GM18870 (cell line): ENCODE measurements at regions not wholly inside any gene's neighbourhood (a gene's known extent, or its start where the extent isn't known, plus 50 kb on each side); places are given as distances from the start of the nearest gene placed in this dataset.
A peak's percentile ranks its signal among the peaks of the same experiment; 100 is the strongest.
"Not testable (repeated sequence)": the region's sequence is repeated elsewhere in the genome, so short reads cannot be mapped to it uniquely, and the experiment has no call there.

Source experiments
- ATAC-seq: cut with Tn5 transposase; IDR thresholded peaks from one replicate; pipeline ENCODE4 v1.9.1; 2021; ENCODE audit warnings: moderate library complexity; ENCODE audit not compliant: unreplicated experiment

DNA sequence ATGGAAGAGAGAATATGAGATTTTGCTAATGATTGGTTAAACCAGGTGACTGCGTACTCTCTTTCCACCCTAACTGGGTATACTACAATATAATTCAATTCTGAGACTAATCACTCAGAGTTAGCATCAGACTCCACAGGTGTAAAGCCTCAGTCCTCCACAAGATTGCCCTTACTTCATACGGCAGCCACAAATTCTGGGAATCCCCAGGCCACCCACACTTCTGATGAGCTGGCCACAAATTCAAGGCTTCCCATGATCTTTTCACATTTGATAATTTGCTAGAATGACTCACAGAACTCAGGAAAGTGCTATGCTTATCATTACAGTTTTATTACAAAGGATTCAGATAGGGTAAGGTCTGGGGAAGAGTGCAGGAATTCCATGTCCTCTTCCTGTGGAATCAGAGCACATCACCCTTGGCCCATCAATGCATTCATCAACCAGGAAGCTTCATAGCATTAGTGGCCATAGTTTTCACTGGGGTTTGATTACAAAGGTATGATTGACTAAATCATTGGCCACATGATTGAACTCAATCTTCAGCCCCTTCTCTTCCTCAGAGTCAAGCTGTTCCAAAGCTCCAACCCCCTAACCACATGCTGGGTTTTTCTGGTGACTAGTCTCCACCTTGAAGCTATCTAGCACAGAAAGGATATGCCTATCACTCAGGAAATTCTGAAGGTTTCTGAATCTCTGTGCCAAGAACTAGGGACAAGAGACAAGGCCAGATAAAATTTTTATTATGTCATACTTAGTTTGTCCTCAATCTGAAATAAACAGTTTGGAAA is 131.7 kb downstream of the HHIPL2 start:
- no peak for ATAC-seq

DNA sequence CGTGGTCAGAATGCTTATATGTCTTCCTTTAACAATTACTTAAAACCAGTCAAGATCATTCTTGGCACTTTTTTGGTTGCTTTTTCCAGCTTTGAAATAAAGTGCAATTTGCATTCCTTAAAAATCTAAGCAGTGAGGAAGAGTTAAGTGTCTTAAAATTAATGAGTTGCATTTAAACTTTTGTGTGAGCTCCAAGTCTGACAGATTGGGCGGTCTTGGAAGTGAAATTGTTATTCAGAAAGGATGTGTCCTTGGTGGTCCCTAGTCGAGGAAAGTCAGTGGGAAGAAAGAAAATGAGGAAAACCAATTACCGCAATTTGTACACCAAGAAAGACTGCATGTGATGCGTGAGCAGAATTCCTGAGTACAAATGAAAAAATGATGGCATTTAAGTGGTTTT is 132.5 kb downstream of the HHIPL2 start:
- no peak for ATAC-seq

DNA sequence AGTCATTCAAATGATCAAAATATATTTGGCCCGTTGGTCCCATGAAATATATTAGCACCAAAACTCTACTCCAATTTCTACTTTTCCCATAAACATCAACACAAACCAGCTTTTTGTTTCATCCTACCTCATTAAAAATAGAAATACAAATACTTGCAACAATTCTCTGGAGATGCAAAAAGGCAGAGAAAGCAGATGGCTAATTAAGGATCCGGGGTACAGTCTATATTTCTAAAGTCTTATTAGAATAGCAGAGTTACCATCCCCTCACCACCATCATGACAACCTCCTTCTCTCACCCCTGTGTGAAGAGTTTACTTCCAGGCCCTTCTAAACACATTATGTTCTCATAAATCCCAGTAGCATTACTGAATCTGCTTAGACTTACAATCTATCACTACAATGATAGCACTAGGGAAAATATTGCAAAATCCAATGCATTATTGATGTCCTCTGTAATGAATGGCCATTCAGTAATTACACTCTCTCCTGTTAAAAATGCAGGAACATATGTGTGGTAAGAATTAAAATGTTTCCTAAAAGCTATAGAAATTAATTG is 133.8 kb downstream of the HHIPL2 start:
- ATAC-seq, result no peak

DNA sequence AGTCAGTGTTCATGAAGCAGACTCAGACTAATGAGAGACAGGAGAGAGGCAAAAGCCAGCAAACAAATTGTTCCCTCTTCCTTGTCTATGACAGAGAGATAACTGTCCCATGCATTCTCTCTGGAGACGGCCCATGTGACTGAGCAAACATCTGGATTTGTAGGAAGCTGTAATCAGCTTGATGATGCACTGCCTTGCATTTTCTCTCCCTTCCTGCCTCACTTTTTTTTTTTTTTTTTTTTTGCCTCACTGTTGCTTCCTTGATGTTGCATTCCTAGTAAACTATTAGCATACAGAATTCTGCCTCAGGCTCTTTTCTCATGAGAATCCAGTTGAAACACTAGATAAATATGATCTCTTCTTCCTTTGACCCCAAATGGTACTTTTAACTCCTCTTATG is 134.5 kb downstream of the HHIPL2 start:
- ATAC-seq, result no peak

DNA sequence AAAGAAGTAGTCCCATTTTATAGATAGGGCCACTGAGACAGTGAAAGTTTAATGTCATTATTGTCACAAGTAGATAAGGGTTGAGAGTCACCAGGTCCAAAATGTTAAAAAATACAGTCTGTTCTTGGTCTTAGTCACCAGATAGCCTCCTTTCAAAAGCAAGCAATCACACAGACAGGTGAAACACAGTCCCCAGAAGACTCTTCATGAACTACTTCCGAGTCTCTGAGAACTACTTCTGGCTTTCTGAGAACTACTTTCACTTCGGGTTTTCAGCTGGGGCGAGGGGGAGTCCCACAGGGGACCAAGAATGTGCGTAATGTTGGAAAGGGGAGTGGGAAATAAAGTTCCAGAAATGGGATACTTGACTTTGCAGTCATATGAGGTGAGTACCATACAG is 143.2 kb downstream of the HHIPL2 start:
- peak; percentile 50 for ATAC-seq

DNA sequence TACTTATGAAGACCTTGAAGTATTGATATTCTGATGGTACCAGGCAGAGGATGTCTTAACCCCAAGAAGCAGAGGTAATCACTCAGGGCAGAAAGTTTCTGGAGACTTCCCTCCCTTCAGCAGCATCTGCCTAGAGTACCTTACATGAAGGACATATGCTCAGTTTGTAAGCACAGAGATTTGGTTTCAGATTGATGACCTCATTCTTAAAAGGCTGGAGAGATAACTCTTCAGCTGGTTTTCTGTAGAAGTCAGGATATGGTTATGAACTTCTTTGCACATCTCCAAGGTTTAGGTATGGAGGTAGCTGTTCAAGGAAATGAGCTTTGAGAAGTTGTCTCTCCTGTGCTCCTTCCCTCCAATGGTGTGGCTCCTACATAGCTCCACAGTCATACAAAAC is 148.7 kb downstream of the HHIPL2 start:
- no peak for ATAC-seq

DNA sequence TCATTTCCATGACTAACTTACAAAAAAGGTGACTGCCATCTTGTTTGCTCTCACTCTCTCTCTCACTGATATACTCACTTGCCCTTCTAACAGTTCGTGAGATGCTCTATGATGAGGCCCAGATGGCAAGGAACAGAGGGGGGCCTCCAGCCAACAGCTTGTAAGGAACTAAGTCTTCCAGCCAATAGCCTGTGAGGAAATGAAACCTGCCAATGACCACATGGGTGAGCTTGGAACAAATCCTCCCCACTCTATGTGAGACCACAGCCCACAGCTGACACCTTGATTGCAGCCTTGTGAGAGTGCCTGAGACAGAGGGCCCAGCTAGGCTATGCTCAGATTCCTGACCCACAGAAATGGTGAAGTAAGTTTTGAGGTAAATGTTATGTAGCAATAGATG is 153.7 kb downstream of the HHIPL2 start:
- no peak for ATAC-seq

DNA sequence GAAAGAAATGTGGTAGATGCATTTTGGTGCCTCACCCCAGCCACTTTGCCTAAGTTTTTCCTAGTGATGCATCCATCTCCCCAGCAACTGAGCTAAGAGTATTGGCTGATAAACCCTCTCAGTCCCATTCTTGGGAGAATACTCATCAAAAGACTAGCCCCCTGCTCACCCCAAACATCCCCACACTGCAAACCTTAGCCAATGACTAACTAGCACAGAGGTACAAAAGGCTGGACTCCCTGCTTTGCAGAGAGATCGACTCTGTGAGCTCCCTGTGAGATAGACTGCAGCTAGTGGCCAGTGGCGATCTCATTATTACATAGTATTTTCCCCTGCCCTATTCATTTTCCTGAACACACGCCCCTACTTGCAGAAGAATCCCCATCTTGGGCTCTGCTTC is 155.3 kb downstream of the HHIPL2 start:
- ATAC-seq, result no peak

DNA sequence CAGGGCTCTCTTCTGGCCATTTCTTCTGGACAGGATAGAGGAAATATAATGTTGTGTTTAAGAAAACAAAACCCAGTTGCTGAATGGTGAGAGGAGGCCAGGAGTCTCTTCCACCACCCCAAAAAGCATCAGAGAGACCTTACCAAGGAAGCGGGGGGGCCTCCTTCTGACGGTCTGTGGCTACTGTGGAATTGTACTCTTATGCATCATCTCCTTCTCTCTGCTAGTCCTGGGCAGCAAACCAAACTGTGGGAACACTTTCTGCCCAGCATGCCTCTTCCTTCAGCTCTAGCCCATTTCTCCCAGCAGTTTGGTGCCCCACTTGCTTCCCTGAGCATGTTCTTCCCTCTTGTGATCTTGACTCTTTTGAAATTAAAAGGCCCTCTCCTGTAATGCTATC is 157.7 kb downstream of the HHIPL2 start:
- ATAC-seq, result no peak

DNA sequence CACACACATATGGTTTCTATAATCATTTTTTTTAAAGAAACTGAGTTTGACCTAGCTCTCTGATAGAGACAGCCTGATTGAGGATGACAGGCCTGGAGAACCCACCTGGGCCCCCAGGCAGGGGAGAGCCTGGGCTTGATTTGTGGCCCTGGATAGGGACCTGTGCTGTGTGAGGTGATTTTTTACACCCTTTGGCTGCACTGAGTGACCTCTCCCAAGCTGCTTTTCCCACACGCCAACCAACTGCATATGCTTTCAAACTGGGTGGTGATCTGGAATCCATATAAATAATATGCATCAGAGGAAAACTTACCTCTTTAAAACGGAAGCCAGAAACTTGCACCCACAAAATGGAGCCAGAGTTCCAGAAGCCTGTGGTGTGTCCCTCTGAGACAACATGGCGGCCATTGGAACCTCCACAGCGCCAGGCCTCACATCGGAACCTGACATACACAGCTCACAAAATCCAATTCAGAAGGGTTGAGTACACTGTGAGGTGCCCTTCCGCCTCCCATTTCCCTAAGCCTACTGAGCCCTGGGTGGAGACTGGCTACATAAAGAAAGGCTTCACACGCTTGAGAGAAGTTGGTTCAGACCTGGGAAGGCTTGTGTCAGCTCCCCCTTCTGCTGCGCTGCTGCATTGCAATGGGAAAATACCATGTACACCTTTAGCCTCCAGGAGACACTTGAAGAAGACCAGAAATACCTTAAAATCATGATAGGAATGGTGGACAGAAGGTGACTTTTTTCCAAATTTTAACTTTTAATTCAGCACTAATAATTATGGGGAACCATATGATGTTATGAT is 160.7 kb downstream of the HHIPL2 start:
- ATAC-seq, result no peak

DNA sequence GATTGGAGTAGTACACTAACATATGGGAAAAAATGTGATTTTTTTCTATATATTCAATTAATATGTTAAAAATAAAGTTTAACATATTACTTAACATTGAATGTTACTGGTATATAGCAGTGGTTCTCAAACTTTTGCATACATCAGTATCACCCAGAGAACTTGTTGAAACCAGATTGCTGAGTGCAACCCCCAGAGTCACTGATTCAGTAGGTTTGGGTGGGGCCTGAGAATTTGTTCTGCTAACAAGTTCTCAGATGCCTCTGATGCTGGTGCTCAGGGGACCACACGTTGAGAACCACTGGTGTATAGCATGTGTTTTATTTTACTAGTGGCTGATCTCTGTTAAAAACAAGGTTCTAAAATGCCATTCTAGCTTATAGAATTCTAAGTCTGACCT is 161.9 kb downstream of the HHIPL2 start:
- ATAC-seq, result no peak

DNA sequence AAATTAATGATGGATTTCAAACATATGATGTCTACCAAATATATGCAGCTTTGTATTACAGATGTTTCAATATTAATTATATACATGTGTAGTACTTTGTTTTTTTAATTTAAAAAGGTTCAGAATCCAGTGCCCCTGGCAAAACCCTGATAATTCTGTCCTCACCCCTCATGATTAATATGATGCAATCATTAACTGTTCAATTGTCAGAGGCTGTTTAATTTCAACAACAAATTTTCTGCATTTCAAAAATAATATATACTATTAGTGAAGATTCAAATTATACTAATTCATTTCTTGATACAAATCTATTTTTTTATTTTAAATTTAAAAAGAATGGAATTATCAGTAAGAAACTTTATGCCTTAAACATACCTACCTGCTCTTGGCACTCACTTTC is 162.6 kb downstream of the HHIPL2 start:
- ATAC-seq, result no peak

DNA sequence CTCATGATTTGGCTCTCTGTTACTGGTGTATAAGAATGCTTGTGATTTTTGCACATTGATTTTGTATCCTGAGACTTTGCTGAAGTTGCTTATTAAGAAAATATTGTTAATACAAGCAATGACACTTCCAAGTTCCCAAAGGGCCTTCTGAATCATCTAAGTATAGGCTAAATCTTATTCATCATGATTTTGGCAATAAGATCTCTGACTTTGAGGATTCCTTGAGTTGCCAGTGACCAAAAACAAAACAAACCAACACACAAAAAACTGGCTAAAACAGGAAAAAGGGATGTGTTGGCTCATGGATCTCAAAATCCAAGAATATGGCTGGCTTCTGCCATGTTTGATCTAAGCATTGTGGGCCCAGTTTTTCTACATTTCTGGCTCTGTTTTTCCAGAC is 163.4 kb downstream of the HHIPL2 start:
- ATAC-seq, result no peak

DNA sequence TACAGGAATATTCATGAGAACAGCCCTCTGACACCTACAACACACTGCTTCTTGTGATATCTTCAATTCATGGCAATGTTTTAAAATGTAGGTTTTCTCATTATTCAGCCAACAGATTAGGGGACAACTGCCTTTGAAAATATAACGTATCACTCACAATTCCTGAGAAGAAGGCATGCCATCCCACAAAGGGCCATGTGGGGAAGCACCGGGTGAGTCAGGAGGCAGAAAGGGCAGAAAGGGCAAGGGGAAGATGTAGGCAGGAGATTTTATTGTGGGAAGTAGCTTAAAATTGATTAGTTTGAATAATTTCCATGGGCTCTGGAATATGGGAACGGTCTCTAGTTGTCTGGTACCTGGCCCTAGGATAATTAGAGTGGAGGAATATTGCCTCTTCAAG is 165.7 kb downstream of the HHIPL2 start:
- ATAC-seq, result no peak

DNA sequence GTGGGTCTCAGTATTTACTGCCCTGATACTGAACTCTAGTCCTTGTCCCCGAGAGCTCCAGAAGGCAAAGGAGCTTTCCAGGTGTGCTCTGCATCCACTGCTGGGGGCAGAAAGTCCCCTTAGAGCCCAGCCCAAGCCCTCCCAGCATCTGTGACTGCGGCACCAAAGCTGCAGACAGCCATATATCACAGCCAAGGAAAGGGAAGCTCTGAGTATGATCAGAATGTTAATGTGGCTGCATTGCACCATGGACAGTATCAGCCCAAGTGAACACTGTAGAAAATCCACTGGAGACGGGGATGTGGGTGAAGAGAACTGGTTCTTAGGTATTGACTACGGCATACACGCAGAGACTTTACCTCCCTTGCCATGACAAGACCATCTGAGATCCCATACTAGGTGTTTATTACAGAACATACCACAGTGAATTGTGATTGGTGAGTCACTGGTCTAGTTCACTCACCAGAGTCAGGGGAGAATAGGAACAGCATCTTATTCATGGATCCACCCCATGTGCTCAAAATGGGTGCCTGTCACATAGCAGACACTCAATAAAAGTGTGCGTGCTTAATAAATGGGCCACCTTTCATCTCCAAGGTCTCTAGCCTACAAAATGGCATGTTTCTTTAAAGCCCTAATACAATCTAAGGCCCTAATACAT is 170.3 kb downstream of the HHIPL2 start:
- ATAC-seq, result no peak

DNA sequence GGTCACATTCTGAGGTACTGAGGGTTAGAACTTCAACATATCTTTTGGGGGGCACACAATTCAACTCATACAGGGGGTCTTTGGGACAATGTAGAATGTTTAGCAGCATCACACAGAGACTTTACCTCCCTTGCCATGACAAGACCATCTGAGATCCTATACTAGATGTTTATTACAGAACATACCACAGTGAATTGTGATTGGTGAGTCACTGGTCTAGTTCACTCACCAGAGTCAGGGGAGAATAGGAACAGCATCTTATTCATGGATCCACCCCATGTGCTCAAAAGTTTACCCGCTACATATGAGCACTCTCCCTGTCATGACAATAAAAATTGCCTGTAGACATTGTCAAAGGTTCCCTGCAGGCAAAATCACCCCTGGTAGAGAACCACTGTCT is 171.1 kb downstream of the HHIPL2 start:
- ATAC-seq, result not testable (repeated sequence)

DNA sequence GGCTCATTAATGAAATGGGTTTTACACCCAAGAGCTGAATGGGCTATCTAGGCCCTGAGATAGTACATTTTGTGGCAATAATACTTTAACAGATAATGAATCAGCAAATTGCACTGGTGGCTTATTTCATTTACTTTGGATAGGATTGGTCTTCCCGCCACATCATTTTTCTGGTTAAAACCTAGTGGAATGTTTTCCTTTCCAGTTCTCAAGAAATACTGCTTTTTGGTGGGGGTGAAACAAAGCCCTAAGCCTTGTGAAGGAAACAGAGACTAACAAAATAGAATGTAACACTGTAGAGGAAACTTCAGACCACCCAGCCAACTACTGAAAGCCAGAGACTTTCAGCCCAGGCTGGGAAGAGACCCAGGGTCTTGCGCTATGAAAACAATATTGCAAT is 172.2 kb downstream of the HHIPL2 start:
- ATAC-seq, result no peak

DNA sequence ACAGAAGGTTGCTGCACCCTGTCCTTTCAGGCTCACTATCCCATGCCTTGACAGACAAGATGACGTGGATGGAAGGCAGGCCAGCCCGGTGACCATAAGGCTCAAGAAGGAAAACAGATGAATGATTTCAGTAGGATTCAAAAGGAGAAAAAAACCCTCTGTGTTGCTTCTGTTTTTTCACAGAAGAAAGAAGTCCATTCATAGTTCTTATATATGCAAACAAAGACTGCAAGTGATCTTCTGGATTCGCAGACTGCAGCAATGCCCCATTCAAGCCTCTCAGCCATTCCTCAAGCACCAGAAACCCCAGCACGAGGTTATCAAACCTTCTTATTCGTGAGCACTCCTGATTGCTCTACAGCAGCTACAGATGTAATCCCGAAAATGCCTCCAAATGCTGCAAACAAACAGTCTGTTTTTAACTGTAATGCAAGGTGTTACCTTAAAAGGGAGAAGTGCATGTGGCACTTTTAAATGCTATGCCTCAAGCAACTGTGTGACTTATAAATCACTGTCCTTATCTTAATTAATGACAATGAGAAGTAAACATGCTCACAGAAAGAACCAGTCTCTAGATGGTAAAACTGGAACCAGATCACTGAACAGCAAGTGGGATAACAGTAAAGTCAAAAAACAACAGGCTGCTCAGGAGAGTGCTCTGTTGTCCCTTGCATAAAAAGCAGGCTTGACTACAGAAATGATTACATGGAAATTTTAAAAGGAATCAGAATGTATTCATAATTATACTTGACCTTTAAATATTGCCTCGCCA is 173.9 kb downstream of the HHIPL2 start:
- ATAC-seq, result no peak

DNA sequence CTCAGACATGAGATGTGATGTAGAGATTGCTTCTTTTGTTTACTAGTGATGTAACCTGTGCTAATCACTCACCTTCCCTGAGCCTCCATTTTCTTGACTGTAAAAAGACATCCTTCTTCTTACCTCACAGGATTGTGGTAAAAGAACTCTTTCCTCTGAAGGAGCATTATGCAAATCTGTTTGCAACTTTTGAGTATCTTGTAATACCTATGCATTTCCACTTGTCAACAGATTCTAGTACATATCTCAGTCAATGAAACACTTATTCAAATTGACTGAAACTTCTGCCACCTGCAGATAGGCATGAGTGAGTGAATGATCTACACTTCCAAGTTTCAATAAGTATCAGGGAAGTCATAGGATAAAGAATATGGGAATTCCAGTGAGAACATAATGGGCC is 174.7 kb downstream of the HHIPL2 start:
- peak; percentile 91 for ATAC-seq

DNA sequence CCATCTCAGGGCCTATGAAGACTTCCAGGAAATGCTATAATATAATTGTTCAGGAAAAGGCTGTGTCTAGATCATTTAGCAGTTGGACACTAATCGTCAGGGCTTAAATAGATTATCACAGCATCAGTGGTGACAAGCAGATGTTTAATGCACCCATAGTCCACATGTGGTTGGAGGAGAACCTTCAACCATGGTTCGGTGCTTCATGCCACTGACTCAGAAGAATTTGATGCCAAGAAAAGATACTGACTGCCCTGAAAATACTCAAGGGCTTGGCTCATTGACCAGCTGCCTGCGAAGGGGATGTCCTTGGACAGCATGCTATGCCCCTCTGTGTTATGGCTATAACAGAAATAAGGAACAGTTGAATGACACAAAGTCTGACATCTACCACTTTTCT is 175.7 kb downstream of the HHIPL2 start:
- no peak for ATAC-seq
